Adrenal gland (tissue), 9 donors: ENCODE measurements at regions not wholly inside any gene's neighbourhood (a gene's known extent, or its start where the extent isn't known, plus 50 kb on each side); places are given as distances from the start of the nearest gene placed in this dataset.
"Not testable (repeated sequence)": the region's sequence is repeated elsewhere in the genome, so short reads cannot be mapped to it uniquely, and the experiment has no call there.

ENCODE experiments used
- DNase-seq, 7 donors: peaks; one replicate each; pipeline ENCODE4 v3.0.0-alpha.2; 2019 to 2020
- H3K27ac ChIP-seq, 5 donors: fragments of 200-600 bp; sonication (generic) in 4 of 5; 1 replicate in 3 of 5; 2 replicates in 2 of 5; pipeline versions ENCODE4 v1.5.1 to v1.8.0; 2016 to 2020; ENCODE audit warnings: mild to moderate bottlenecking in 1 of 5
- H3K27me3 ChIP-seq: fragments of 200-600 bp; 2 replicates; pipeline ENCODE4 v1.8.0; 2021
- H3K36me3 ChIP-seq, 2 donors: fragments of 200-600 bp; replicated peaks in 1 of 2; 1 replicate in 1 of 2; 2 replicates in 1 of 2; pipeline versions ENCODE4 v1.5.1 to v1.8.0; 2018 to 2022
- H3K4me1 ChIP-seq, 2 donors: fragments of 200-600 bp; replicated peaks in 1 of 2; 1 replicate in 1 of 2; 2 replicates in 1 of 2; pipeline versions ENCODE4 v1.5.1 to v1.8.0; 2018 to 2021
- H3K4me3 ChIP-seq, 4 donors: fragments of 200-600 bp; sonication (generic) in 3 of 4; one replicate each; pipeline ENCODE4 v1.5.1; 2016 to 2018
- H3K9me3 ChIP-seq, 3 donors: fragments of 200-600 bp; sonication (generic) in 1 of 3; replicated peaks in 1 of 3; 1 replicate in 2 of 3; 2 replicates in 1 of 3; pipeline versions ENCODE4 v1.5.1 to v1.8.0; 2016 to 2021
- CTCF ChIP-seq, 6 experiments: fragments of 450-650 bp in 4 of 6; fragments of 200-600 bp in 2 of 6; sonication (generic) in 1 of 6; IDR thresholded peaks; 1 replicate in 5 of 6; 2 replicates in 1 of 6; pipeline versions ENCODE4 v1.5.1 to v1.8.0; 2016 to 2021; ENCODE audit warnings: antibody characterized with exemption in 6 of 6, mild to moderate bottlenecking in 2 of 6, moderate library complexity in 1 of 6
- POLR2A ChIP-seq, 2 donors: fragments of 450-650 bp; IDR thresholded peaks; one replicate each; pipeline ENCODE4 v1.6.1; 2017; ENCODE audit warnings: antibody characterized with exemption in 2 of 2, mild to moderate bottlenecking in 2 of 2, moderate library complexity in 1 of 2
- WGBS, 4 donors: extraction: QIAGEN DNeasy Blood & Tissue Kit in 2 of 4; methylation state at CpG; one replicate each; pipeline versions ENCODE4 v1.1.5 to v1.1.7; 2013 to 2017; 5-methylcytosine and 5-hydroxymethylcytosine counted together
- intact Hi-C, 2 donors: fragments of 100-400 bp; cut with DNase I; formaldehyde crosslinking; loops; one replicate each; pipeline versions ENCODE4 v1.14.1 to v1.15.0; 2022 to 2023
- donor health status: healthy with polysubstance abuse.
- donor health status: Bipolar disorder and iron deficiency.
- donor health status: DM: yes; HTN: yes; CAD: no.
- donor health status: DM: no; HTN: no; CAD: no.
- donor health status: DM: no; HTN: no; CAD: no.

GRCh38 chr10:28449926-28450325 lies 83.0 kb upstream of the WAC start:
- Histone ChIP-seq H3K27me3 (no peaks in the 10 kb centered on the region), H3K9me3 (no peaks in the 10 kb centered on the region), H3K36me3 (no peaks in the 10 kb centered on the region), H3K4me1 (no peaks in the 10 kb centered on the region), H3K27ac (no peak overlapping the region), H3K4me3 (no peak overlapping the region)
- DNase-seq = no peak
- intact Hi-C loops = no loop called here
- TF ChIP-seq CTCF (IDR thresholded peaks at IDR 0.05) (no peak), POLR2A (IDR thresholded peaks at IDR 0.05) (no peak)
- 39 to 71% (median 55%) methylated on average over 1 of the region's 1 CpG for WGBS, 4 donors

GRCh38 chr10:28453926-28454325 lies 79.0 kb upstream of the WAC start:
- intact Hi-C loops = no loop called here
- Histone ChIP-seq H3K27ac (no peak overlapping the region), H3K27me3 (no peaks in the 10 kb centered on the region), H3K4me1 (no peaks in the 10 kb centered on the region), H3K36me3 (no peaks in the 10 kb centered on the region), H3K9me3 (no peaks in the 10 kb centered on the region), H3K4me3 (no peak overlapping the region)
- TF ChIP-seq CTCF (IDR thresholded peaks at IDR 0.05) (no peak), POLR2A (IDR thresholded peaks at IDR 0.05) (no peak)
- whole genome bisulfite sequencing, 4 donors = 80 to 86% (median 83%) methylated on average over 1 of the region's 1 CpG
- no peak for DNase-seq

GRCh38 chr10:28457110-28457509 lies 75.8 kb upstream of the WAC start:
- Histone ChIP-seq H3K4me1 (no peaks in the 10 kb centered on the region), H3K27ac (no peak overlapping the region), H3K9me3 (no peaks in the 10 kb centered on the region), H3K36me3 (no peaks in the 10 kb centered on the region), H3K27me3 (no peaks in the 10 kb centered on the region), H3K4me3 (no peak overlapping the region)
- WGBS, 4 donors = 78 to 86% (median 79%) methylated on average over 2 of the region's 2 CpGs
- intact Hi-C loops = no loop called here
- DNase-seq = no peak
- TF ChIP-seq POLR2A (IDR thresholded peaks at IDR 0.05) = no peak
- no peak for TF ChIP-seq CTCF (IDR thresholded peaks at IDR 0.05)

- H3K4me1 ChIP-seq, intact Hi-C loops, H3K9me3 ChIP-seq, H3K36me3 ChIP-seq, H3K27ac ChIP-seq, DNase-seq, H3K27me3 ChIP-seq, H3K4me3 ChIP-seq: not testable (repeated sequence)
- WGBS, 4 donors = 59 to 72% (median 65%) methylated on average over 4 of the region's 4 CpGs
Observed at GRCh38 chr10:28457873-28458272, 75.0 kb upstream of the WAC start.

GRCh38 chr10:28459453-28460144 lies 73.3 kb upstream of the WAC start:
- no peaks in the 10 kb centered on the region for H3K4me1 ChIP-seq
- H3K27ac ChIP-seq = no peak overlapping the region
- H3K9me3 ChIP-seq = no peaks in the 10 kb centered on the region
- no peak overlapping the region for H3K4me3 ChIP-seq
- no peaks in the 10 kb centered on the region for H3K36me3 ChIP-seq
- no peak for DNase-seq
- intact Hi-C loops = no loop called here
- 90 to 95% (median 92%) methylated on average over 4 of the region's 4 CpGs for WGBS, 4 donors
- TF ChIP-seq CTCF (IDR thresholded peaks at IDR 0.05) (no peak), POLR2A (IDR thresholded peaks at IDR 0.05) (no peak)
- no peaks in the 10 kb centered on the region for H3K27me3 ChIP-seq
